Heart right ventricle (tissue), 16 donors: ENCODE measurements at regions not wholly inside any gene's neighbourhood (a gene's known extent, or its start where the extent isn't known, plus 50 kb on each side); places are given as distances from the start of the nearest gene placed in this dataset.
"Not testable (repeated sequence)": the region's sequence is repeated elsewhere in the genome, so short reads cannot be mapped to it uniquely, and the experiment has no call there.

Experiments
- ATAC-seq, 8 donors: fragments of 200-7000 bp; cut with Tn5 transposase; one replicate each; pipeline ENCODE4 v1.9.1; 2020; ENCODE audit warnings: mild to moderate bottlenecking in 8 of 8, moderate library complexity in 8 of 8, moderate number of reproducible peaks in 1 of 8
- DNase-seq, 2 donors: peaks; one replicate each; pipeline ENCODE4 v3.0.0-alpha.2; 2020
- H3K27ac ChIP-seq, 10 donors: fragments of 200-600 bp; sonication (generic) in 2 of 10; one replicate each; pipeline versions ENCODE4 v1.5.0 to v1.8.0; 2020 to 2022; ENCODE audit warnings: mild to moderate bottlenecking in 3 of 10
- H3K27me3 ChIP-seq, 7 donors: fragments of 200-600 bp; one replicate each; pipeline ENCODE4 v1.8.0; 2021 to 2022; ENCODE audit warnings: mild to moderate bottlenecking in 2 of 7
- H3K36me3 ChIP-seq, 9 donors: fragments of 200-600 bp; sonication (generic) in 1 of 9; one replicate each; pipeline versions ENCODE4 v1.5.0 to v1.8.0; 2020 to 2022; ENCODE audit warnings: mild to moderate bottlenecking in 2 of 9
- H3K4me1 ChIP-seq, 9 donors: fragments of 200-600 bp; sonication (generic) in 1 of 9; one replicate each; pipeline versions ENCODE4 v1.5.0 to v1.8.0; 2020 to 2022; ENCODE audit warnings: mild to moderate bottlenecking in 4 of 9
- H3K4me3 ChIP-seq, 10 donors: fragments of 200-600 bp; sonication (generic) in 2 of 10; one replicate each; pipeline versions ENCODE4 v1.5.0 to v1.8.0; 2020 to 2022; ENCODE audit warnings: mild to moderate bottlenecking in 7 of 10, moderate library complexity in 2 of 10
- H3K9me3 ChIP-seq, 11 donors: fragments of 200-600 bp in 10 of 11; sonication (generic) in 2 of 11; one replicate each; pipeline versions ENCODE4 v1.5.0 to v1.8.0; 2013 to 2022; ENCODE audit warnings: mild to moderate bottlenecking in 2 of 11, control low read depth in 1 of 11, moderate library complexity in 1 of 11
- WGBS, 2 donors: extraction: QIAGEN DNeasy Blood & Tissue Kit; methylation state at CpG; one replicate each; pipeline ENCODE4 v1.1.7; 2013; ENCODE audit warnings: inconsistent platforms in 1 of 2; 5-methylcytosine and 5-hydroxymethylcytosine counted together
- intact Hi-C, 10 donors: fragments of 100-400 bp; cut with DNase I; formaldehyde crosslinking; loops; one replicate each; pipeline versions ENCODE4 v1.11.1 to v1.14.2; 2022
- TF ChIP-seq, protein P1 (sequence below), 9 donors: fragments of 200-600 bp; sonication (generic) in 2 of 9; IDR thresholded peaks; one replicate each; pipeline versions ENCODE4 v1.5.0 to v1.8.0; 2021 to 2022; ENCODE audit warnings: antibody characterized with exemption in 9 of 9, mild to moderate bottlenecking in 5 of 9, moderate library complexity in 1 of 9
- donor health status: Arrhythmogenic right ventricular cardiomyopathy.
- donor health status: ischemic (EF 13 %, LVEDD 7.1; RV severe dilation, severe dysfunction).
- donor health status: healthy with polysubstance abuse.
- donor health status: DM: no; HTN: yes; CAD: no.
- donor health status: DM: no; HTN: no; CAD: no.
- donor health status: ischemic (EF 25% LVEDD 6.9; RV normal size, moderate dysfunction).
- donor health status: ischemic (EF 25% LVEDD 5.7; RV mildly dilated, moderate dysfunction).
- donor health status: healthy.
- donor health status: DM: yes; HTN: yes; CAD: no.
- donor health status: Ischemic cardiomyopathy.
- donor health status: ischemic (EF 35%, LVEDD 5.7; RV mildly dilated, moderate dysfunction).
- donor health status: nonischemic (EF 11% LVEDD 7.7; RV severe dilation, severe dysfunction).
- donor health status: DM: yes; HTN: yes; CAD: no.
- donor health status: PGD.
- donor health status: ischemic (EF 29% LVEDD 5.4; RV normal size, mild dysfunction).
- donor health status: nonischemic (EF 23%, LVEDD 6.1; RV moderate dilation, normal function).

DNA sequence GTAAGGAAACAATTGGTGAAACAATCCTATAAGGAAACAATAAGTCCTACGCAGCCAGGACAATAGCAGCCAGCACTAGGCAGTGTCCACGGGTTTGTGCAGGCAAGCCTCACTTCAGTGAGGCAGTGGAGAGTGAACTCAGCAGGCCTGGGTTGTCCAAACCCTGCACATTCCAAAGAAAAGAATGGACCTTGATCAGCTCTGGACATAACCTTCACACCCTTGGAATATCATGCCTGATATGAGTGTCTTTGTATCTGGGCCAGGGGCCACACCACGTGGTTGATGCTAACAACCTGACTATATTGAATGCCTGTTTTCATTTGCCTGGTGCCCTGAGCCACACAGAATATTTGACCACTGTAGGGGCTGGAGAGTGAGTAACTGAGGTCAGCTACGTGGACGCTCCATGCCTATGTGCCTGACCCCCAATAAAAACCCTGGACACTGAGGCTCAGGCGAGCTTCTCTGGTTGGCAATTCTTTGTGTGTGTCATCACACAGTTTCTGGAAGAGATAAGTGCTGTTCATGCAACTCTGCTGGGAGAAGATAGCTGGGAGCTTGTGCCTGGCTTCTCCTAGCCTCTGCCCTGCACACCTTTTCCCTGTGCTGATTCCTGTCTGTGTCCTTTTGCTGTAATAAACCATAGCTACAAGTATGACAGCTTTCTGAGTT is 81.4 kb upstream of the NCOR2 start:
- no peaks in the 10 kb centered on the region for H3K36me3 ChIP-seq
- intact Hi-C loops: no loop called here
- H3K4me1 ChIP-seq: peaks cover 8 to 49% (median 33%) of the 10 kb centered on the region in 9 donors
- TF ChIP-seq, protein P1, sequence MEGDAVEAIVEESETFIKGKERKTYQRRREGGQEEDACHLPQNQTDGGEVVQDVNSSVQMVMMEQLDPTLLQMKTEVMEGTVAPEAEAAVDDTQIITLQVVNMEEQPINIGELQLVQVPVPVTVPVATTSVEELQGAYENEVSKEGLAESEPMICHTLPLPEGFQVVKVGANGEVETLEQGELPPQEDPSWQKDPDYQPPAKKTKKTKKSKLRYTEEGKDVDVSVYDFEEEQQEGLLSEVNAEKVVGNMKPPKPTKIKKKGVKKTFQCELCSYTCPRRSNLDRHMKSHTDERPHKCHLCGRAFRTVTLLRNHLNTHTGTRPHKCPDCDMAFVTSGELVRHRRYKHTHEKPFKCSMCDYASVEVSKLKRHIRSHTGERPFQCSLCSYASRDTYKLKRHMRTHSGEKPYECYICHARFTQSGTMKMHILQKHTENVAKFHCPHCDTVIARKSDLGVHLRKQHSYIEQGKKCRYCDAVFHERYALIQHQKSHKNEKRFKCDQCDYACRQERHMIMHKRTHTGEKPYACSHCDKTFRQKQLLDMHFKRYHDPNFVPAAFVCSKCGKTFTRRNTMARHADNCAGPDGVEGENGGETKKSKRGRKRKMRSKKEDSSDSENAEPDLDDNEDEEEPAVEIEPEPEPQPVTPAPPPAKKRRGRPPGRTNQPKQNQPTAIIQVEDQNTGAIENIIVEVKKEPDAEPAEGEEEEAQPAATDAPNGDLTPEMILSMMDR (IDR thresholded peaks at IDR 0.05): no peak
- peaks cover 0 to 14% (median 6%) of the 10 kb centered on the region in 11 donors for H3K9me3 ChIP-seq
- no peaks in the 10 kb centered on the region for H3K27me3 ChIP-seq
- H3K4me3 ChIP-seq: no peak overlapping the region
- H3K27ac ChIP-seq: no peak overlapping the region
- DNase-seq (no peak), ATAC-seq (no peak)
- WGBS, 2 donors: 80 to 81% methylated on average over 6 of the region's 6 CpGs

DNA sequence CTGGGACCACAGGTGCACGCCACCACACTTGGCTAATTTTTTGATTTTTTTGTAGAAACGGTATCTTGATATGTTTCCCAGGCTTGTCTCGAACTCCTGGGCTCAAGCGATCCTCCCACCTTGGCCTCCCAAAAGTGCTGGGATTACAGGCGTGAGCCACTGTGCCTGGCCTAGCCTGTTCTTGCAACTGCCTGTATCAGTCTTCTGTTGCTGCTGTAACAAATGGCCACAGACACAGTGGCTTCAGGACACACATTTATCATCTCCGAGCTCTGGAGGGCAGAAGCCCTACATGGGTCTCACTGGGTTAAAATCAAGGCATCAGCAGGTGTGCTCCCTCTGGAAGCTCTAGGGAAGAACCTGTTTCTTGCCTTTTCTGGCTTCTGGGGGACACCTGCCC is 79.9 kb upstream of the NCOR2 start:
- no peak for DNase-seq
- H3K4me3 ChIP-seq: no peak overlapping the region
- no peaks in the 10 kb centered on the region for H3K36me3 ChIP-seq
- intact Hi-C loops: no loop called here
- WGBS, 2 donors: 83% methylated on average over 6 of the region's 6 CpGs
- H3K27ac ChIP-seq: no peak overlapping the region
- peaks cover 1 to 34% (median 18%) of the 10 kb centered on the region in 9 donors for H3K4me1 ChIP-seq
- H3K9me3 ChIP-seq: peaks cover 0 to 14% (median 6%) of the 10 kb centered on the region in 11 donors
- TF ChIP-seq, protein P1 (IDR thresholded peaks at IDR 0.05): no peak
- H3K27me3 ChIP-seq: no peaks in the 10 kb centered on the region
- ATAC-seq: no peak

DNA sequence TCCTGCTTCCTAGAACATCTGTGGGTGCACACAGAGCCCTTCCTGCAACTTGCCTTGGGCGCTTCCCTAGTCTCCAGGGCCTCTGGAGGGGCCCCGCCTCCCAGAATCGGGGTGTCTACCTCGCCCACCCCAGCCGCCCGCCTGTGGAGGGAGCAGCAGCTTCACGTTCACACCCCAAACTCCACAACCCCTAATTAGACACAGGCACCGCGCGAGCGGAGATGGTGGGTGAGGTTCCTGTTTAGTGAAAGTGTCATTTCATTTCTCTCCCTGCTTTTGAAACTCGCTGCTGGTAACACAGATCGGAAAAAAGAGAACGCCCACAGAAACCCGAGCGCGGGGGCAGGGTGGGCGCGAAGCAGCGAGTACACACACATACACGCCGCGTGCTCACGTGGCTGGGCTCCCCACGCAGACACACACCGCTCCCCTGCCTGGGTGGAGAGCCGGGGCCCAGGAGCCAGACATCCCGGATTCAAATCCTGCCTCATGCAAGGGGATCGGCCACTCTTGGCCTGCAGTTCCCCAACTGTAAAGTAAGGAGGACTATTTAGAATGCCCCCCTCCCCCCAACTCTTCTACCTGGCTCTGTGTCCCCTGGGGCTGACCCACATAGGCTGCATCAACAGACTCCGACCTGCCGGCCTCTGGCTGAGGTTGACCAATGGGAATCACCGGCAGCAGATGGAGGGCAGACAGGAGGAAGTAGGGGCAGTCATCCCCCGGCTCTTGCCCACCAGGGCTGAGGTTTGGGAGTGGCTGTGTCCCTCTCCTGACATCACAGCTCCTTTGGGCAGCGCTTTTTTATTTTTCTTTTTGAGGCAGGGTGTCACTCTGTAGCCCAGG is 79.2 kb upstream of the NCOR2 start:
- Histone ChIP-seq H3K27me3 (no peaks in the 10 kb centered on the region), H3K36me3 (no peaks in the 10 kb centered on the region), H3K27ac (peak overlapping the region in 1 of 10 donors; percentile 77), H3K9me3 (peaks cover 0 to 14% (median 6%) of the 10 kb centered on the region in 11 donors), H3K4me1 (peaks cover 0 to 27% (median 11%) of the 10 kb centered on the region in 9 donors), H3K4me3 (no peak overlapping the region)
- 59 to 63% methylated on average over 34 of the region's 34 CpGs for WGBS, 2 donors
- ATAC-seq: peak in 5 of 8 donors; percentile 11 to 36 (median 15)
- intact Hi-C loops: no loop called here
- TF ChIP-seq, protein P1 (IDR thresholded peaks at IDR 0.05): no peak
- DNase-seq: no peak

DNA sequence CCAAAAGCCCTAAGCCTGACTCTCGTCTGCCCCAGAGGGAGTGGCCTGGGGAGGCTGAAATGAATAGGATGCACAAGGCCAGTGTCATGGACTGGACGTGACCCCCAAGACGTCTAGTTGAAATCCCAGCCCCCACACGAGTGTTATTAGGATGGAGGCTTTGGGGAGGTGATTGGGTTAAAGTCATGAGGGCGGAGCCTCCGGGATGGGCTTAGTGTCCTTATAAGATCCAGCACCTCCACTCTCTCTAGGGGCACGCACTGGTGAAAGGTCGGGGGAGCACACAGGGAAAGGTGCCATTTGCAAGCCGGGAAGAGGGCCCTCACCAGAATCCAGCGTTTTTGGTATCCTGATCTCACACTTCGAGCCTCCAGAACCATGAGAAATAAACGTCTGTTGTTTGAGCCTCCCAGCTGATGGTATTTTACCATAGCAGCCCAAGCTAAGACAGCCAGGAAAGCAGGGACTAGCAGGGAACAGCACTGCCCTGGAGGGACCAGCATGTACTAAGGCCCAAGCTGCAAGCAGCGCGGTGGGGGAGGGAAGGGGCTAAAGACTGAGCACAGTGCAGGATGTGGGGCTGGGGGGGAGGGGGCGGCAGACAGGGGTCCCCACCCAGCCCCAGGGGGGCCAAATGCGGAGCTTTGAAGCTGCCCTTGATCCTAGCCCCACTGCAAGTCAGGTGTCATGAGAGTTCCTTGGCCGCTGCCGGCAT is 78.3 kb upstream of the NCOR2 start:
- 72 to 76% methylated on average over 18 of the region's 18 CpGs for WGBS, 2 donors
- intact Hi-C loops: no loop called here
- Histone ChIP-seq H3K4me1 (peaks cover 0 to 20% (median 3%) of the 10 kb centered on the region in 9 donors), H3K4me3 (no peak overlapping the region), H3K27ac (peak overlapping the region in 1 of 10 donors; percentile 77), H3K27me3 (no peaks in the 10 kb centered on the region), H3K36me3 (no peaks in the 10 kb centered on the region), H3K9me3 (peaks cover 0 to 14% (median 6%) of the 10 kb centered on the region in 11 donors)
- TF ChIP-seq, protein P1 (IDR thresholded peaks at IDR 0.05): no peak
- DNase-seq (no peak), ATAC-seq (no peak)

DNA sequence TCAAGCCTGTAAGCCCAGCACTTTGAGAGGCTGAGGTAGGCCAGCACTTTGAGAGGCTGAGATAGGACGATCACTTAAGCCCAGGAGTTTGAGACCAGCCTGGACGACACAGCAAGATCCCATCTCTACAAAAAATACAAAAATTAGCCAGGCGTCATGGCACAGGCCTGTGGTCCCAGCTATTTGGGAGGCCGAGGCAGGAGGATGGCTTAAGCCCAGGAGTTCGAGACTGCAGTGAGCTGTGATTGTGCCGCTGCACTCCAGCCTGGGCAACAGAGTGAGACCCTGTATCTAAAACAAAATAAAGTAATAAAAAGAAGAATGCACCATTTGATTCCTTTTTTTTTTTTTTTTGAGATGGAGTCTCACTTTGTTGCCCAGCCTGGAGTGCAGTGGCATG is 76.4 kb upstream of the NCOR2 start:
- H3K36me3 ChIP-seq, H3K27me3 ChIP-seq, ATAC-seq, H3K27ac ChIP-seq, DNase-seq, intact Hi-C loops, H3K4me3 ChIP-seq: not testable (repeated sequence)
- Histone ChIP-seq H3K4me1 (peaks cover 0 to 32% (median 4%) of the 10 kb centered on the region in 9 donors), H3K9me3 (peaks cover 0 to 13% (median 4%) of the 10 kb centered on the region in 11 donors)
- WGBS, 2 donors: 97 to 99% methylated on average over 6 of the region's 6 CpGs
